Vagina (tissue), 2 donors: ENCODE measurements at regions not wholly inside any gene's neighbourhood (a gene's known extent, or its start where the extent isn't known, plus 50 kb on each side); places are given as distances from the start of the nearest gene placed in this dataset.

ENCODE experiments used
- DNase-seq, 2 donors: peaks; one replicate each; pipeline ENCODE4 v3.0.0-alpha.2; 2017; ENCODE audit errors: extremely low spot score in 2 of 2
- H3K27ac ChIP-seq: fragments of 200-600 bp; sonication (generic); one replicate; pipeline ENCODE4 v1.5.1; 2019
- H3K27me3 ChIP-seq: fragments of 200-600 bp; sonication (generic); one replicate; pipeline ENCODE4 v1.5.1; 2019
- H3K36me3 ChIP-seq, 2 donors: fragments of 200-600 bp; sonication (generic); one replicate each; pipeline ENCODE4 v1.5.1; 2017 to 2019
- H3K4me1 ChIP-seq: fragments of 200-600 bp; sonication (generic); one replicate; pipeline ENCODE4 v1.5.1; 2019
- H3K4me3 ChIP-seq, 2 donors: fragments of 200-600 bp; sonication (generic); 1 replicate in 1 of 2; 2 replicates in 1 of 2; pipeline ENCODE4 v1.5.1; 2016 to 2019
- H3K9me3 ChIP-seq: fragments of 200-600 bp; sonication (generic); one replicate; pipeline ENCODE4 v1.5.1; 2019
- POLR2A ChIP-seq, 2 donors: fragments of 450-650 bp; IDR thresholded peaks; one replicate each; pipeline ENCODE4 v1.6.1; 2017; ENCODE audit warnings: antibody characterized with exemption in 2 of 2, mild to moderate bottlenecking in 2 of 2, moderate library complexity in 2 of 2
- POLR2AphosphoS5 ChIP-seq, 2 donors: sonication (generic); formaldehyde crosslinking; IDR thresholded peaks; one replicate each; pipeline ENCODE4 v1.9.0; 2017; ENCODE audit warnings: antibody characterized with exemption in 2 of 2, mild to moderate bottlenecking in 2 of 2, low read depth in 1 of 2; ENCODE audit not compliant: insufficient read depth in 1 of 2
- intact Hi-C: fragments of 100-400 bp; cut with DNase I; formaldehyde crosslinking; loops from one replicate; pipeline ENCODE4 v1.15.1; 2023
- TF ChIP-seq, protein P1 (sequence below), 3 experiments: fragments of 450-650 bp in 2 of 3; fragments of 200-600 bp in 1 of 3; sonication (generic) in 1 of 3; IDR thresholded peaks; one replicate each; pipeline ENCODE4 v1.5.1; 2017 to 2019; ENCODE audit warnings: antibody characterized with exemption in 3 of 3, mild to moderate bottlenecking in 2 of 3, moderate library complexity in 2 of 3

DNA sequence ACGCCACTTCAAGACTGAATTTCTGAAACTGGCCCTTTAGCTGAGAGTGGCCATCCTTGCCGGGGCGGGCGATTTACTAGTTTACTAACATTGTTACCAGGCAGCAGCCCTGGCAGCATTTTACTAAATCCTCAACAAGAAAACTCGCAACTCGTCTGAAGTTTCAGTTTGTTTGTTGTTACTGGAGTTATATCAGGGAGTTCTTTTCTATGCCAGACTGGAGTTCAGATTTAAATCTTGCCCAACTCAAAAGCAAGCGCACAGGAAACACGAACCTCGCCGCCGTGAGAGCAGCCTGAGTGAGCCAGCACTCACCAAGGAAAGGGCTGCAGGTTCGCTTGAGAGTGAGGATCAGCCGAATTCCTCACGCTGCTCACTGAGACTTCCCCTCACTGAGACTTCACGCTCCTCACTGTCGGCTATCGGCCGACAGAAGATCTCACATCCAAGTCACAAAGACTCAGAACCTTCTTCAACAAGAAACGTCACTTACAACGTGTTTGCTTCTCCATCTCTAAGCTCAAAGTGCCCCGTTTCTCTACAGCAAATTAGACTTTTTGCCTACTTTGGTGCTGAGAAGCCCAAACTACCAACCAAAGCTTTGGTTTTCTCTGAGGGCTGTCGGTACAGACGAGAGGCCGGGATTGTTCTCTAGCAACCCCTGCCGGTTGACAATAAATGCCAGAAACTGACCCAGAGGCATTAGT, 78.9 kb downstream of the OLIG3 start:
- Histone ChIP-seq H3K36me3 (no peaks in the 10 kb centered on the region), H3K27ac (peak overlapping the region; percentile 35), H3K27me3 (no peaks in the 10 kb centered on the region), H3K4me1 (peaks cover 9% of the 10 kb centered on the region), H3K4me3 (peak overlapping the region; percentile 40 to 46), H3K9me3 (no peaks in the 10 kb centered on the region)
- intact Hi-C loops = no loop called here
- TF ChIP-seq, protein P1, sequence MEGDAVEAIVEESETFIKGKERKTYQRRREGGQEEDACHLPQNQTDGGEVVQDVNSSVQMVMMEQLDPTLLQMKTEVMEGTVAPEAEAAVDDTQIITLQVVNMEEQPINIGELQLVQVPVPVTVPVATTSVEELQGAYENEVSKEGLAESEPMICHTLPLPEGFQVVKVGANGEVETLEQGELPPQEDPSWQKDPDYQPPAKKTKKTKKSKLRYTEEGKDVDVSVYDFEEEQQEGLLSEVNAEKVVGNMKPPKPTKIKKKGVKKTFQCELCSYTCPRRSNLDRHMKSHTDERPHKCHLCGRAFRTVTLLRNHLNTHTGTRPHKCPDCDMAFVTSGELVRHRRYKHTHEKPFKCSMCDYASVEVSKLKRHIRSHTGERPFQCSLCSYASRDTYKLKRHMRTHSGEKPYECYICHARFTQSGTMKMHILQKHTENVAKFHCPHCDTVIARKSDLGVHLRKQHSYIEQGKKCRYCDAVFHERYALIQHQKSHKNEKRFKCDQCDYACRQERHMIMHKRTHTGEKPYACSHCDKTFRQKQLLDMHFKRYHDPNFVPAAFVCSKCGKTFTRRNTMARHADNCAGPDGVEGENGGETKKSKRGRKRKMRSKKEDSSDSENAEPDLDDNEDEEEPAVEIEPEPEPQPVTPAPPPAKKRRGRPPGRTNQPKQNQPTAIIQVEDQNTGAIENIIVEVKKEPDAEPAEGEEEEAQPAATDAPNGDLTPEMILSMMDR (IDR thresholded peaks at IDR 0.05) = peak; percentile 26 to 42 (median 28)
- no peak for TF ChIP-seq POLR2A (IDR thresholded peaks at IDR 0.05)
- no peak for DNase-seq

DNA sequence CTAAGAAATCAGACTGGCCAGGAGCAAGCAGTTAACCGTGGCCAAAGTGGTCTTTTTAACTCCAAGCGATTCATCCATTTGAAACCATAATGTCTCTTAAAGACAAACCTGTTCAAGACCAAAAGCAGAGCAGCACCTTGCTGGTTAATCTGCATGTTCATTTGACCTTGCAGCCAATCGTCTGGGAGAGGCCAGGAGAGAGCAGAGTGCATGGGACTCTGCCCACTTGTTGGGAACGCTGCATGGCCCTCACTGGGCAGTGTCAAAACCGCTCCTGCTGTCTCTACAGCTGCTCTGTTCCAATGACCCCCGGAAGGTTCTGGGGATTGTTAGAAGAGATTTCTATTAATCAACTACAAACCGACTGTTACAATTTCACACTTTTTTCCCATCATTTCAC, 79.6 kb downstream of the OLIG3 start:
- Histone ChIP-seq H3K9me3 (no peaks in the 10 kb centered on the region), H3K36me3 (no peaks in the 10 kb centered on the region), H3K27ac (no peak overlapping the region), H3K27me3 (no peaks in the 10 kb centered on the region), H3K4me3 (peak overlapping the region; percentile 40 to 46), H3K4me1 (peaks cover 9% of the 10 kb centered on the region)
- TF ChIP-seq POLR2A (IDR thresholded peaks at IDR 0.05) (no peak), POLR2AphosphoS5 (IDR thresholded peaks at IDR 0.05; ENCODE audit: insufficient read depth in 1 of 2, low read depth in 1 of 2) (no peak)
- TF ChIP-seq, protein P1 (IDR thresholded peaks at IDR 0.05) = no peak
- no peak for DNase-seq
- intact Hi-C loops = no loop called here

DNA sequence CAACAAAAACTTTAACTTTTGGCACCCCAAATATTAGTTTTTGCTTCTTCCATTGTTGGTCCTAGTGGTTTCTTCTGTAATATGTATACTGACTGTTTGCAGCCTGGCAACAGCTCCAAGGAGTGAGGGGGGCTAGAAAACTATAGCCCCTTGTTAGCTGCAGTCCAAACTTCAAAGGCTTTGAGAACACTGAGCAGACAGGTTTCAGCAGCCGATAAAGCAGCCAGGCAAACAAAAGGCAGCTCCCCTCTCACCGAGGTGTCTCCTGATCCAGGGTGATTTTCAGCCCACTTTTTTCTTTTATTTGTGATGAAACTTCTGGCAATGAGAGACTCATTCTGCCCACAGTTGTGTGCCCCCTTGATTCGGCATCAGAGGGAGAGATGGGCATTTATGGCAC, 80.7 kb downstream of the OLIG3 start:
- TF ChIP-seq, protein P1 (IDR thresholded peaks at IDR 0.05) = no peak
- no peak for TF ChIP-seq POLR2A (IDR thresholded peaks at IDR 0.05)
- TF ChIP-seq POLR2AphosphoS5 (IDR thresholded peaks at IDR 0.05; ENCODE audit: insufficient read depth in 1 of 2, low read depth in 1 of 2) = no peak
- no peak overlapping the region for H3K27ac ChIP-seq
- peaks cover 9% of the 10 kb centered on the region for H3K4me1 ChIP-seq
- no peaks in the 10 kb centered on the region for H3K36me3 ChIP-seq
- no peak overlapping the region for H3K4me3 ChIP-seq
- no peaks in the 10 kb centered on the region for H3K9me3 ChIP-seq
- intact Hi-C loops = no loop called here
- no peak for DNase-seq
- no peaks in the 10 kb centered on the region for H3K27me3 ChIP-seq

DNA sequence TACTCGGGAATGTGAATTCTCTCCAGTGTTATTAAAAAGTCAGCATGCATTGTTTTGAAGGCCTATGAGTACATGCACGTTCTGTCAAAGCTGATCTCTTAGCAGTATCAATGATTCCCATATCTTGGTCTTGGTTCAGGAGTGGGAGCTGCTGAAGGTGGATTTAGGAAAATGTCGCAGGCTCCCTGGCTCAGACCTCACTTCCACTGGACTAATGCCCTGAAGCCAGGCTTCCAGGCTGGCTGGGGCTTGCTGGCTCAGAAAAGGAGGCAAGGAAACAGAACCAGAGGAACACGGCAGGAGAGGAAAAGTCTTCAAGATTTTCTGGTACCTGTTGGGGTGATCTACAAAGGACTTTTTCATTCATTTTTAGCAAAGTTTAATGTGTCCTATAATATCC, 81.6 kb downstream of the OLIG3 start:
- TF ChIP-seq, protein P1 (IDR thresholded peaks at IDR 0.05) = no peak
- TF ChIP-seq POLR2AphosphoS5 (IDR thresholded peaks at IDR 0.05; ENCODE audit: insufficient read depth in 1 of 2, low read depth in 1 of 2) = no peak
- no peak for TF ChIP-seq POLR2A (IDR thresholded peaks at IDR 0.05)
- H3K36me3 ChIP-seq = no peaks in the 10 kb centered on the region

DNA sequence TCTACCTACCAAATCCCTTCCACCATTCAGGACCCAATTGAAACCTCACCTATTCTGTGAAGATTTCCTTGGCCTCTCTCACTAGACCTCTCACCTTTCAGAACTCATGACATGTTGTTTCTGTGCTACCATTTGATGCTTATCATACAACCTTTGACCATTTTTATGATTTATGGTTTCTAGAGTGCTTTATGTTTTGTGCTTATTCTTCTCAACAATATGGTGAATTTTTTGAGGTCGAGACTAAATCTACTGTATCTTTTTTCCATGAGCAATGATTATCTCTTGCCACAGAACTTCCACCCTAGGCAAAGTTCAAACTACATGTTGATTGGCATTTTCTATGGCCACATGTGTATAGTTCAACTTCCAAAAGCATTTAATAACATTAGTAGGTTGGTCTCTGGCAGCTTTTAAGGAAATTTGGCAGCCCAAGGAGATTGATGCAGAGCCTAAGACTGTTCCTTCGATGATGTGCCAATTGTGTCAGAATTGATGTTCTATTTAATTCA, 84.9 kb downstream of the OLIG3 start:
- H3K4me1 ChIP-seq = peaks cover 4% of the 10 kb centered on the region
- H3K9me3 ChIP-seq = no peaks in the 10 kb centered on the region
- H3K27ac ChIP-seq = no peak overlapping the region
- intact Hi-C loops = no loop called here
- no peaks in the 10 kb centered on the region for H3K27me3 ChIP-seq
- no peak overlapping the region for H3K4me3 ChIP-seq
- no peaks in the 10 kb centered on the region for H3K36me3 ChIP-seq
- no peak for TF ChIP-seq POLR2AphosphoS5 (IDR thresholded peaks at IDR 0.05; ENCODE audit: insufficient read depth in 1 of 2, low read depth in 1 of 2)
- no peak for TF ChIP-seq POLR2A (IDR thresholded peaks at IDR 0.05)
- TF ChIP-seq, protein P1 (IDR thresholded peaks at IDR 0.05) = no peak
- DNase-seq = no peak

More for the DNA sequence above, 81.6 kb downstream of the OLIG3 start:
- H3K9me3 ChIP-seq = no peaks in the 10 kb centered on the region
- no peaks in the 10 kb centered on the region for H3K27me3 ChIP-seq
- H3K27ac ChIP-seq = no peak overlapping the region
- intact Hi-C loops = no loop called here
- DNase-seq = no peak
- no peak overlapping the region for H3K4me3 ChIP-seq
- H3K4me1 ChIP-seq = peaks cover 9% of the 10 kb centered on the region
